Large intestine (tissue), 3 donors: ENCODE measurements at regions not wholly inside any gene's neighbourhood (a gene's known extent, or its start where the extent isn't known, plus 50 kb on each side); places are given as distances from the start of the nearest gene placed in this dataset.

Experiments
- DNase-seq, 2 donors: peaks; one replicate each; pipeline versions ENCODE4 v3.0.0 to v3.0.0-alpha.2; 2013
- H3K27ac ChIP-seq: one replicate; pipeline ENCODE4 v1.5.1; 2013; ENCODE audit warnings: low read length
- H3K27me3 ChIP-seq: 2 replicates; pipeline ENCODE4 v1.6.1; 2013; ENCODE audit warnings: low read length; ENCODE audit not compliant: control insufficient read depth, insufficient read depth
- H3K36me3 ChIP-seq: 2 replicates; pipeline ENCODE4 v1.6.1; 2013; ENCODE audit warnings: low read length; ENCODE audit not compliant: control insufficient read depth, insufficient read depth
- H3K4me1 ChIP-seq: one replicate; pipeline ENCODE4 v1.6.1; 2013; ENCODE audit warnings: low read length; ENCODE audit not compliant: control insufficient read depth, insufficient read depth
- H3K4me3 ChIP-seq: one replicate; pipeline ENCODE4 v1.5.1; 2013; ENCODE audit warnings: low read length
- H3K9me3 ChIP-seq: one replicate; pipeline ENCODE4 v1.6.1; 2013; ENCODE audit warnings: mild to moderate bottlenecking, low read depth, low read length, moderate library complexity; ENCODE audit not compliant: control insufficient read depth
- WGBS: methylation state at CpG from one replicate; pipeline ENCODE4 v1.1.5; 2013; ENCODE audit warnings: low lambda C conversion rate; ENCODE audit not compliant: insufficient coverage; 5-methylcytosine and 5-hydroxymethylcytosine counted together

DNA sequence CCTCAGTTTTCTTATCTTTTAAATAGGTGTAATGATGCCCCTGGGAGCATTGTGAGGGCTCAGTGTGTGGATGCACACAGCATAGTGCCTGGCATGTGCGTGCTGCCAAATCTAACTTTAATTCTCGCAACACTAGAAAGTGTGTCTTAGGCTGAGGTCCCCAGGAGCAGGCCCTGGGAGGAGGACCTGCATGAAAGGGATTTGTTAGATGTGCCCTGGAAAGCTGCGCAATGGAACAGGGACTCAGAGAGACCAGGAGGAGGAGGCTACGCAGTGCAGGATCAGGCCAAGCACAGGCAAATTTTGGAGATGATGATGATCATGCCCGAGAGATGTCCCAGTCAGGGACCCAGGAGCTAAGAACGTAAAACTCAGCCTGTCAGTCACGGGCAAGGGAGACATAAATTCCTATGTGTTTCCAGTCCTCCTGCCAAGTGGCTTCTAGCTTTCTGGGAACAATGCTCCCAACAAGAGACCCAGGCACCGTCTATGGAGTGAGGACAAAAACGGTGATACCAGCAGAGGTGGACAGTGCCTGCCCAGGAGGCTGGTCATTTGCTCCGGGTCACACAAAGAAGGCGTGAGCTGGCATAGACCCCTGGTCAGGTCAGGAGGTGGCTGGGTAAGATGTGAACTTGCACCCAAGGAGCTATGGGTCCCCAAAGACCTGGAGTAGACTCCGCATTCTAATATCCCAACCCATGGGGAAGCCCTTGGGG lies 352.2 kb upstream of the TNRC6C start:
- H3K27ac ChIP-seq, result no peak overlapping the region
- H3K4me3 ChIP-seq, result no peak overlapping the region
- H3K4me1 ChIP-seq, result peaks cover 2% of the 10 kb centered on the region
- no peaks in the 10 kb centered on the region for H3K9me3 ChIP-seq
- H3K36me3 ChIP-seq, result no peaks in the 10 kb centered on the region
- DNase-seq, result no peak
- no peaks in the 10 kb centered on the region for H3K27me3 ChIP-seq
- WGBS, result no CpG with 5 or more reads among the region's 12 CpGs

DNA sequence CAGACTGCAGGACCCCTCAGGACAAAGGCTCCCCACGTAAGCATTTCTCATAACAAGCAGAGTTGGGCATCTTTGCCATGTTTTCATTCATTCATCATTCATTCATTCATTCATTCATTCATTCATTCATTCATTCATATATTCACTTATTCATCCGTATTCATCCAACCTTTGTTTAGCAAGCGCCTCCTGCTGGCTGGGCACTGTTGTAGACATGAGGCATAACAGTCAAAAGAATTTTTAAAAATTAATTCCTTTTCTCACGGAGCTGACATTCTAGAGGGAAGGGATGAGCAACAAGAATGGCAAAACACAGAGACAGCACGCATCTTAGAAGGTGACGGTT lies 351.7 kb upstream of the TNRC6C start:
- no peaks in the 10 kb centered on the region for H3K9me3 ChIP-seq

DNA sequence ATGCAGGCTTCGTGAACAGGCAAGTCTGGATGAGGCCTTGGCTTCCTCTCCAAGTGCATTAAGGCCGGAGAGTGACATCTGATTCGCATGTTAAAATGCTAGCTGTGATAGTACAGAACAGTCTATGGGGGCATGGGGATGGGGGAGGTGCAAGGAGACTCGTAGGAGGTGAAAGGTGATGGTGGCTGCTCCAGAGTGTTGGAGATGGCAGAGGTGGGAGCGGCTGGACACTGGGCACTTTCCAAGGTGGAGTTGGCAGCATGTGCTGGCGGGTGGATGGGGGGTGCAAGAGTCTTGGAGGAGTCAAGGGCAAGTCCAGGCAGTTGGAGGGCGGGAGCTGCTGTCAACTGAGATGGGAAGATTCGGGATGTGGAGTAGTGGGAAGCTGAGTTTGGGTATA lies 350.9 kb upstream of the TNRC6C start:
- H3K9me3 ChIP-seq, result no peaks in the 10 kb centered on the region
- H3K27ac ChIP-seq, result no peak overlapping the region
- H3K4me3 ChIP-seq, result no peak overlapping the region
- no peak for DNase-seq
- peaks cover 3% of the 10 kb centered on the region for H3K27me3 ChIP-seq
- no CpG with 5 or more reads among the region's 8 CpGs for WGBS
- peaks cover 2% of the 10 kb centered on the region for H3K4me1 ChIP-seq
- H3K36me3 ChIP-seq, result no peaks in the 10 kb centered on the region

More for the DNA sequence above, 351.7 kb upstream of the TNRC6C start:
- Histone ChIP-seq H3K4me3 (no peak overlapping the region), H3K4me1 (peaks cover 2% of the 10 kb centered on the region), H3K27ac (no peak overlapping the region), H3K27me3 (no peaks in the 10 kb centered on the region), H3K36me3 (no peaks in the 10 kb centered on the region)
- DNase-seq, result no peak
- WGBS, result no CpG with 5 or more reads among the region's 6 CpGs

DNA sequence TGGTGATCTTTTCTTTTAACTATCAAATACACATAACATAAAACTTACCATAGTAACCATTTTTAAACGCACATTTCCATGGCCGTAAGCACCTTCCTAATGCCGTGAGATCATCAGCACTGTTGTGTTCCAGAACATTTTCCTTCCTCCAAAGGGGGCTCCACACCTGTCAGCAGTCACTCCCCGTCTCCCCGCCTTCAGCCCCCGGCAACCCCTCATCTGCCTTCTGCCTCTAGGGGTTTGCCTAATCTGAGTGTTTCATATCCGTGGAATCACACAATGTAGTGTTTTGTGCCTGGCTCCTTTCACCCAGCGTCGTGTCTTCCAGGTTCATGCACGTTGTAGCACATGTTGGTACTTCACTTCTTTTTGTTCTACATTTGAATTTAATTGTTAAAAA lies 350.1 kb upstream of the TNRC6C start:
- DNase-seq, result no peak
- H3K36me3 ChIP-seq, result no peaks in the 10 kb centered on the region
- no peak overlapping the region for H3K4me3 ChIP-seq
- H3K9me3 ChIP-seq, result no peaks in the 10 kb centered on the region
- WGBS, result 92% methylated on average over 4 of the region's 10 CpGs
- no peak overlapping the region for H3K27ac ChIP-seq
- H3K27me3 ChIP-seq, result peaks cover 5% of the 10 kb centered on the region
- peaks cover 2% of the 10 kb centered on the region for H3K4me1 ChIP-seq

DNA sequence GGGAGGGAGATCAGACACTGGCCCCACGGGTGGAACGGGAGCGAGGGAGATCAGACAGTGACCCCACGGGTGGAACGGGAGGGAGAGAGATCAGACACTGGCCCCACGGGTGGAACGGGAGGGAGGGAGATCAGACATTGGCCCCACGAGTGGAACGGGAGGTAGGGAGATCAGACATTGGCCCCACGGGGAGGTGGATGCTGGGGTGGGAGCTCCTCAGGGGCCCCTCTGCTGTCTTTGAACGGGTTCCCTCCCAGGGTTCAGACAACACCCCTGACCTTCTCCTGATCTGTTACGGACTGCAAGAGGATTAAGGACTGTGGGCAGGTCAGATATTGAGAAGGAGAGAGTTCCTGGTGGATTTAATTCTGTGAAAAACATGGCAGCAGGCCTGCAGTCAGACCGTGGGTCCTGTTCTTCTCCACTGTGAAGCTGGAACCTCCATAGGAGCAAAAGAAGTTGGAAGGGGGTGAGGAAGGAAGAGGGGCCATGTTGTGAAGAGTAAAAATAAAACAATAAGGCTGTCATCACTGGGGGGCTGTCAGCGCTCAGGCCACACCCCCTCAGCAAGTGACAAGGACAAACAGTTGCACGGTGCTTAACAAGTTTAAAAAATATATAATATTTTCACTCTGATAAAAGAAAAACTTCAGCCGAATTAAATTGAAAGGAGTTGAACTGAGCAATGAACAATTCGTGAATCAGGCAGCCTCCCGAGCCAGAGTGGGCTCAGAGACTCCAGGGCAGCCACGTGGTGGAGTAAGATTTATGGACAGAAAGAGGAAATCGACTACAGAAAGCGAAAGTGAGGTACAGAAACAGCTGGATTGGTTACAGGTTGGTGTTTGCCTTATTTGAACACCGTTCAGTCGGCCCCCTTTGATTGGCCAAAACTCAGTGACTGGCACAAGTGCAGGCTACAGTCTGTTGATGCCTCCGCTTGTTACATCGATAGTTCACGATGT lies 348.7 kb upstream of the TNRC6C start:
- H3K4me3 ChIP-seq, result no peak overlapping the region
- no peak for DNase-seq
- H3K4me1 ChIP-seq, result peaks cover 2% of the 10 kb centered on the region
- H3K9me3 ChIP-seq, result no peaks in the 10 kb centered on the region
- H3K27ac ChIP-seq, result no peak overlapping the region
- no peaks in the 10 kb centered on the region for H3K36me3 ChIP-seq
- 63% methylated on average over 4 of the region's 26 CpGs for WGBS
- peaks cover 7% of the 10 kb centered on the region for H3K27me3 ChIP-seq

DNA sequence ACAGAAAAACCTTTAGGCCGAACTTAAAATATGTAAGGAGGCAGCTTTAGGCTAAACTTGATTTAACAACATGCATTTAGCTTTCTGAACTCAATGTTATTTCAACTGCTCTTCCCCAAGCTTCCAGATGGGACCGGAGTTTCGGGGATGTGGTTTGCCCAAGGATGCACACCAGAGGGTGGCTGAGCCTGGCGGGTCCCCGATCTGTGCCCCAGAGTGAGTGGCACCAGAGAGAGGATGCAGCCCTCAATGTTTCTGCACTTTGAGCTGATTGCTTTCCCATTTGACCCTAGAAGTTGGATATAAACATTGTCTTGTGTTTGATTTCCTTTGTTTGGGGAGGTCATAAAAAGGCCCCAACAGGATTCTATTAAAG lies 348.0 kb upstream of the TNRC6C start:
- Histone ChIP-seq H3K4me3 (no peak overlapping the region), H3K4me1 (peaks cover 2% of the 10 kb centered on the region), H3K9me3 (no peaks in the 10 kb centered on the region), H3K27me3 (peaks cover 7% of the 10 kb centered on the region), H3K27ac (no peak overlapping the region), H3K36me3 (no peaks in the 10 kb centered on the region)
- DNase-seq, result no peak
- no CpG with 5 or more reads among the region's 5 CpGs for WGBS

DNA sequence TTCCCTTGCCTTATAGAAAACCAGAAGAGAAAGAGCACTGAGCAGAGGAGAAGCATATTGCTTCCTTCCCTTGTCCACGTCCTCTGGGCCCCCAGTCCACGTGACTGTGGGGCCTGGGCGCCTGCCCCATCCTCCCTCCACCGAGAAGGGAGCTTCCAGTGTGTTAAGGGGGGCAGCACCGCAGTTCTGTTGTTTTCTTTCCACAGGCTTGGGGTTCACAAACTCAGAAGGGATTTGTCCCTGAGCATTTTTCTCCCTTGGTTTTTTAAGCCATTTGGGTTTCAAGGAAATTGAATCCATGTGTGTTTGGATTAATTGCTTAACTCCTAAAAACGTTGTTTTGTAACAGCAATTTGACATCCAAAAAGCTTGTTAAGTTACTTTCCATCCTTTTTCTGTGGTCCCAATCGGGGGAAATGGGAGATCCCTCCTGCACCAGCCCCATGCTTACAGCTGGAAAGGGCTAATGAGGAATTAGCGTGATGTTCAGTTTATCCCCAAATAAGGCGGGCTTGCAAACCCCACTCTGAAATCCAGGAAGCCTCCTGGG lies 347.5 kb upstream of the TNRC6C start:
- DNase-seq, result no peak

DNA sequence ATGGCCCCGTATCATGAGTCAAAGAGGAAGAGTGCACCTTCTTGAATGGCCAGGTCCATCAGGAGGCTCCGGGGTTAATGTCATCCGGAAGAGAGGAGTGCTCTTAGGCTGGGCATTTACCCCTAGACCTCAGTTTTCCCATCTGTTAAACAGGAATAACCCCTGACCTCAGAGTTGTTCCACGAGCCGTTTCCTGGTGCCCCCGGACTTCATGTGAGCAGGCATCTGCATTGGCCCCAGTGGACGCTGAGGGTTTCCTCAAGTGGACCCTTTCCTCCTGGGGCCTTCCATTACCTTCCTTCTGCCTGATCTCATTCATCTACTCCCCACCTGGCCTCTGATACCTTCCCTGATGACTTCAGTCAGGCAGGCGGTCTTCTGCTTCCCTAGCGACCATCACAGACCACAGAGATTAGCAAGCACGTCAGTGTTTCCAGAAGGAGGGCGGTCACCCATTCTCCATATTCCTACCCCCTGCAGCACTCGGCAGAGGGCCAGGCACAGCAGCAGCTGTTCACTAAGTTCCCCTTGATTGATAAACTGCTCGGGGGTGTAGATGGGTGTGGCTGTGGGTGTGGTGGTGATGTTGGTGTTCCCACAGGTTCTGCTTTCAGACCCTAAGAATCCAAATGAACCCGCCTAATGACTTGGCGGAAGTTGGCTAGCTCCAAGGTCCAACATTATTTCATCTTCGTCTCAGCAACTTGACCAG lies 346.6 kb upstream of the TNRC6C start:
- no CpG with 5 or more reads among the region's 16 CpGs for WGBS
- Histone ChIP-seq H3K27ac (no peak overlapping the region), H3K4me3 (no peak overlapping the region), H3K4me1 (peaks cover 2% of the 10 kb centered on the region), H3K27me3 (peaks cover 7% of the 10 kb centered on the region), H3K36me3 (no peaks in the 10 kb centered on the region), H3K9me3 (no peaks in the 10 kb centered on the region)
- no peak for DNase-seq

More for the DNA sequence above, 347.5 kb upstream of the TNRC6C start:
- H3K27me3 ChIP-seq, result peaks cover 7% of the 10 kb centered on the region
- peaks cover 2% of the 10 kb centered on the region for H3K4me1 ChIP-seq
- H3K36me3 ChIP-seq, result no peaks in the 10 kb centered on the region
- H3K4me3 ChIP-seq, result no peak overlapping the region
- H3K9me3 ChIP-seq, result no peaks in the 10 kb centered on the region
- no peak overlapping the region for H3K27ac ChIP-seq
- no CpG with 5 or more reads among the region's 9 CpGs for WGBS

DNA sequence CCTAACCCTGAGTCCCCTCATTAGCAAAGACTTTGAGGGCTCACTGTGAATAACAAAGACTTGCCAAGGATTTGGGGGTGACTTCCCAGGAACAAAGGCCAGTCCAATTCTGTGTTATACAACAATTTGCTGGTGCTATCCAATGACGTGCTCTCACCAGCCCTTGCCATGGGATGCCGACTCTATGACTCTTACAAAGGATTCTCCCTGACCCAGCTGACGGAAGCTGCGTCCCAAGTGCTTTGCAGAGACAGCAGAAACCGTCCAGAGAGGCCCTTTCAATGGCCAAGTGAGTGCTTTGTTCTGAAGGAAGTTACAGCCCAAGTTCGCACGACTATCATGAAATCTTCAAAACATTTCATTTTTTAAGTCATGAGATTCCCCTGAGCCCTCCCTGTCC lies 345.3 kb upstream of the TNRC6C start:
- DNase-seq, result no peak
- Histone ChIP-seq H3K4me3 (no peak overlapping the region), H3K36me3 (no peaks in the 10 kb centered on the region), H3K27me3 (peaks cover 7% of the 10 kb centered on the region), H3K27ac (no peak overlapping the region), H3K4me1 (peaks cover 2% of the 10 kb centered on the region), H3K9me3 (no peaks in the 10 kb centered on the region)
- WGBS, result no CpG with 5 or more reads among the region's 7 CpGs

DNA sequence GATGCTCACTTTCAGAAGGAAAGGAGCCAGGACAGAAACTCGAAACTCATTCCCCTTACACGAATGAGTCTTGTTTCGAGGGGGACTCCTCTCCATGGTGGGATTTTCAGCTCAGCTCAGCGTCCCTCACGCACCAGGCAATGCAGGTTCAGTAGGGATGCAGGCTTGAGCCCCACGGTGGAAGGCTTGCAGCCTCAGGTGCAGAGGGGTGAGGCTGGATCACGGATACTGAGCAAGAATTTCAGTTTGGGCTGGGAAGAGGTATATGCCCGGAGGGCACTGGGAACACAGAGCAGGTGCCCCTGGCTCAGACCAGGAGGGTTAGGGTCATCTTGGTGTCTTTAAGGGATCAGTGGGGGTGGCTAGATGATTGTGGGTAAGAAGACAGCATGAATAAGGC lies 344.9 kb upstream of the TNRC6C start:
- H3K4me1 ChIP-seq, result peaks cover 2% of the 10 kb centered on the region
- peaks cover 7% of the 10 kb centered on the region for H3K27me3 ChIP-seq
- WGBS, result 80% methylated on average over 1 of the region's 8 CpGs
- H3K4me3 ChIP-seq, result no peak overlapping the region
- no peak for DNase-seq
- H3K9me3 ChIP-seq, result no peaks in the 10 kb centered on the region
- H3K27ac ChIP-seq, result no peak overlapping the region
- H3K36me3 ChIP-seq, result no peaks in the 10 kb centered on the region
